ENCODE measurements at regions not wholly inside any gene's neighbourhood (a gene's known extent, or its start where the extent isn't known, plus 50 kb on each side); places are given as distances from the start of the nearest gene placed in this dataset.
"Not testable (repeated sequence)": the region's sequence is repeated elsewhere in the genome, so short reads cannot be mapped to it uniquely, and the experiment has no call there.

DNA sequence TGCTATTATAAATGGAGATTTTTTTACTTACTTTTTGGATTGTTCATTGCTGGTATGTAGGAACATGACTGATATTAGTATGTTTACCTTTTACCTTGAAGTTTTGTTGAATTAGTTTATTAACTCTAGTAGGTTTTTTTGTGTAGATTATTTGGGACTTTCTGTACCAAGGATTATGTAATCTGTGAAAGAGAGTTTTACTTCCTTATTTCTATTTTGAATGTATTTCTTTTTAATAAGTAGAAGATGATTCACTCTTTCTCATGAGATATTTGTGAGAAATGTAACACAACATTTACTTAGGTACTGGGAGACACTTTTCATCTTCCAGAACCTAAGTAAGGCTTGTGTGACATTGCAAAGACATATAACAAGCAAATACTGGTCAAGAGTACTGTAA is 473.9 kb upstream of the HS3ST5 start:
- TF ChIP-seq, protein P1, sequence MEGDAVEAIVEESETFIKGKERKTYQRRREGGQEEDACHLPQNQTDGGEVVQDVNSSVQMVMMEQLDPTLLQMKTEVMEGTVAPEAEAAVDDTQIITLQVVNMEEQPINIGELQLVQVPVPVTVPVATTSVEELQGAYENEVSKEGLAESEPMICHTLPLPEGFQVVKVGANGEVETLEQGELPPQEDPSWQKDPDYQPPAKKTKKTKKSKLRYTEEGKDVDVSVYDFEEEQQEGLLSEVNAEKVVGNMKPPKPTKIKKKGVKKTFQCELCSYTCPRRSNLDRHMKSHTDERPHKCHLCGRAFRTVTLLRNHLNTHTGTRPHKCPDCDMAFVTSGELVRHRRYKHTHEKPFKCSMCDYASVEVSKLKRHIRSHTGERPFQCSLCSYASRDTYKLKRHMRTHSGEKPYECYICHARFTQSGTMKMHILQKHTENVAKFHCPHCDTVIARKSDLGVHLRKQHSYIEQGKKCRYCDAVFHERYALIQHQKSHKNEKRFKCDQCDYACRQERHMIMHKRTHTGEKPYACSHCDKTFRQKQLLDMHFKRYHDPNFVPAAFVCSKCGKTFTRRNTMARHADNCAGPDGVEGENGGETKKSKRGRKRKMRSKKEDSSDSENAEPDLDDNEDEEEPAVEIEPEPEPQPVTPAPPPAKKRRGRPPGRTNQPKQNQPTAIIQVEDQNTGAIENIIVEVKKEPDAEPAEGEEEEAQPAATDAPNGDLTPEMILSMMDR (IDR thresholded peaks at IDR 0.05; ENCODE audit: insufficient read depth, missing control alignments) = no peak
- no peak for FAIRE-seq
- DNase-seq (ENCODE audit: insufficient read length, low spot score) = no peak

DNA sequence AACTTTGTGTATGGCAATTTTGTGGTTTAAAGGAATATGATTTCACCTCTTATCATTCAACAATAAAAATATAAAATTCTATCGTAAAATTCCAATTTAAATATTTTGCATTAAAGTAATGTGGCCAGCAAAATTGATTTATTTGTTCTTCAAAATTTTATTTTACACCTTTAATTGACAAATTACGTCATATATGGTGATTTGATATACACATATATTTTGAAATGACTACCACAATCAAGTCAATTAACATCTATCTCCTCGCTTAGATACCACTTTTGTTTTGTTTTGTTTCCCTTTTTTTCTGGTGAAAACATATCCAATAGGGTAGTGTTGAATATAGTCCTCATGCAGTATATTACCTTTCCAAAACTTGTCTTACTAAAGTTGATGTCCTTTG is 467.6 kb upstream of the HS3ST5 start:
- FAIRE-seq = no peak
- TF ChIP-seq, protein P1 (IDR thresholded peaks at IDR 0.05; ENCODE audit: insufficient read depth, missing control alignments) = no peak
- no peak for DNase-seq (ENCODE audit: insufficient read length, low spot score)

GRCh38 chr6:114805426-114805825 is 462.6 kb upstream of the HS3ST5 start:
- FAIRE-seq = not testable (repeated sequence)

GRCh38 chr6:114796576-114796975 is 453.8 kb upstream of the HS3ST5 start:
- FAIRE-seq (no peak), DNase-seq (ENCODE audit: insufficient read length, low spot score) (no peak)
- TF ChIP-seq, protein P1 (IDR thresholded peaks at IDR 0.05; ENCODE audit: insufficient read depth, missing control alignments) = no peak

More at GRCh38 chr6:114805426-114805825, 462.6 kb upstream of the HS3ST5 start:
- DNase-seq (ENCODE audit: insufficient read length, low spot score) = not testable (repeated sequence)

- FAIRE-seq = no peak
- DNase-seq (ENCODE audit: insufficient read length, low spot score) = no peak
- TF ChIP-seq, protein P1 (IDR thresholded peaks at IDR 0.05; ENCODE audit: insufficient read depth, missing control alignments) = no peak
Observed at GRCh38 chr6:114793428-114793827, 450.6 kb upstream of the HS3ST5 start.

DNA sequence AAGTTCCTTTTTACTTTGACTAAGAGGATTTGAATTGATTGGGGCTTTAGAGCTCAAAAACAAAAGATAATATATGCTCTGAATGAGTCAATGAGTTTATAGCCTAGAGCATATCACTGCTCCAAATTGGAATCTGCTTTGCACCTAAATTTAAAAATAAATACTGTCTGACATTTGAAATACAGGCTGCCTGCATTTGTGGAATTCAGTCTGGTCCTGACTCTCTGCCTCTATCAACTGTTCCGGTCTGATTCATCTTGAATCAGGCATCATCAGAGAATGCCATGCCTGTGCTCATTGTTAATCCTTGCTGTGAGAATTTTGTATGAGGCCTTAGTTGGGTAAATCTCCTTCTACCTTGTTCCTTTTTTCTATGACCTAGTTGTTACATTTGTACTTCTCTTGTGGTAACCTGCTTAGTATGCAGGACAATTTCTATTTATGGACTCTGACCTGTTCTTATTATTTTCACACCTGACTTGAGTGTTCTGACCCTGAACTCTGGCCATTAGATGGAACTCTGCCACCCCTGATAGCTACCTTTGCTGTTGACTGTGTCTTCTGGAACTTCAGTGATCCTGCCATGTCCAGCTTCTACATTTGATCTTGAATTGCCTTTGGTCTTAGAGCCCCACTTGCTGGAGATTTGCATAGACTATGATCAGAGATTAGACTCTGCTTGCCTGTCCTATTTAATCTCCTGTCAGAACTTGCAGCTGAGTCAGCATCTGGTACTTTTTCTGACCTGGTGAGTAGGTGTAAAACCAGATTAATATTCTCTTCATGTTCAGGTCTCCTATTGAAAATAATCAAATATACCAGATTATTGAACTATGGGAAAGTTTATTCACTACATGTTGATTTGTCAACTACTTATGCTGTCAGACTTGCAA is 442.7 kb upstream of the HS3ST5 start:
- no peak for FAIRE-seq
- no peak for DNase-seq (ENCODE audit: insufficient read length, low spot score)
- TF ChIP-seq, protein P1 (IDR thresholded peaks at IDR 0.05; ENCODE audit: insufficient read depth, missing control alignments) = no peak

DNA sequence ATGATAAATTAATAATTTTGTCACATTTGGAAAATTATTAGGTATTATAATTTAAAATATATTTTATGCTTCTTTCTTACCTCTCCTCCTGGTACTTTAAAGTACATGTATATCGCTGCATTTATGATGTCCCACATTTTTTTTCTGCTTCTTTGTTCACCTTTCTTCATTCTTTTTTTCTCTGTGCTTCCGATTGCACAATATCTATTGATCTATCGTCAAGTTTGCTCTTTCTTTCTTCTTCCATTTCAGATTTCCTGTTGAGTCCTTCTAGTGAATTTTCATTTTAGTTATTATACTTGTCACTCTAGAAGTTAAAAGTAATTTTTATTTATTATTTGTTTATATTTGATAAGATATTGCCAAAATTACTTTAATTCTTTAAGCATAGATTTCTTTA is 441.0 kb upstream of the HS3ST5 start:
- TF ChIP-seq, protein P1 (IDR thresholded peaks at IDR 0.05; ENCODE audit: insufficient read depth, missing control alignments) = no peak
- DNase-seq (ENCODE audit: insufficient read length, low spot score) = no peak
- no peak for FAIRE-seq
